Left cardiac atrium (tissue), 4 donors: ENCODE measurements at regions not wholly inside any gene's neighbourhood (a gene's known extent, or its start where the extent isn't known, plus 50 kb on each side); places are given as distances from the start of the nearest gene placed in this dataset.
A peak's percentile ranks its signal among the peaks of the same experiment; 100 is the strongest.
"Not testable (repeated sequence)": the region's sequence is repeated elsewhere in the genome, so short reads cannot be mapped to it uniquely, and the experiment has no call there.

Source experiments
- ATAC-seq, 2 donors: fragments of 200-7000 bp; cut with Tn5 transposase; one replicate each; pipeline ENCODE4 v1.9.1; 2020; ENCODE audit warnings: mild to moderate bottlenecking in 2 of 2, moderate library complexity in 2 of 2
- DNase-seq: peaks from one replicate; pipeline ENCODE4 v3.0.0-alpha.2; 2020
- intact Hi-C, 2 donors: fragments of 100-400 bp; cut with DNase I; formaldehyde crosslinking; loops; one replicate each; pipeline versions ENCODE4 v1.14.1 to v1.15.1; 2022 to 2023
- donor health status: DM: no; HTN: yes; CAD: no.
- donor health status: DM: no; HTN: yes; CAD: no; lungs with severe emphysema.
- donor health status: DM: yes; HTN: yes; CAD: no.
- donor health status: Dilated cardiomyopathy.

DNA sequence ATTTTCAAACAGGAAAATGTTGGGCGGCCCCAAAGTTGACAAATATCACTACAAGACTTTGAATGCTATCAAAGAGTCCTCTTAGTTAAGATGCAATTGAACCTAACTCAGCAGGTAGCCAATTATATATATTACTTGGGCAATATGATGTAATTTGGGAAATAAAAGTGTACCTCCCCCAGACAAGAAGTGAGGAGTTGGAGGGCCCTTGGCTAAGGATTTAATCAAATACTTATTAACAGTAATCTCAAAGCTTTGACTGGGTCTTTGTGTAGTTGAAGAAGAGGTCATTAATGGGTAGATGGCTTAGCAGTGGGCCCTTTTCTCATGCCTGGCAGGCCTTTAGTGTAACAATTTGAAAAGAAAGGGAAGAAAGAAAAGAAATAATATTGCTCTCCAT, 599.0 kb downstream of the CSNK1G3 start:
- intact Hi-C loops = no loop called here
- no peak for ATAC-seq
- DNase-seq = no peak

- ATAC-seq = no peak
- intact Hi-C loops = no loop called here
- no peak for DNase-seq
Observed at GRCh38 chr5:124105326-124105725, 593.3 kb downstream of the CSNK1G3 start.

DNA sequence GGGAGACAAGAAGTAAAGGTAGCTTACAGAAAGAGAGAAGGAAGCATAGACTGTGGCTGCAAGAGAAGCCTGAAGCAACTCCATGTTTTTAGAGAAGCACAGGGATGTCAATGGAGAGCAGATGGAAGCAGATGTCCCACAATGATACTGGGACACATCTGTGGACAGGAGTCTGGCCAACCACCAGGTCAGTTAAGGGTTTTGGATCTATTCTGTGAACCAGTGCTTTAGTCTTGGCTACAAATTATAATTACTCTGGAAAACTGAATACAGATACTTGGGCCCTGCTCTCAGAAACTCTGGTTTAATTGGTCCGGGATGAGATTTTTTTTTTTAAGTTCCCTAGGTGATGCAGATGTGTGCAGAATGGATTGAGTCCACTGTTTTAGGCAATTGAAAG, 592.8 kb downstream of the CSNK1G3 start:
- DNase-seq (no peak), ATAC-seq (no peak)
- intact Hi-C loops = no loop called here

DNA sequence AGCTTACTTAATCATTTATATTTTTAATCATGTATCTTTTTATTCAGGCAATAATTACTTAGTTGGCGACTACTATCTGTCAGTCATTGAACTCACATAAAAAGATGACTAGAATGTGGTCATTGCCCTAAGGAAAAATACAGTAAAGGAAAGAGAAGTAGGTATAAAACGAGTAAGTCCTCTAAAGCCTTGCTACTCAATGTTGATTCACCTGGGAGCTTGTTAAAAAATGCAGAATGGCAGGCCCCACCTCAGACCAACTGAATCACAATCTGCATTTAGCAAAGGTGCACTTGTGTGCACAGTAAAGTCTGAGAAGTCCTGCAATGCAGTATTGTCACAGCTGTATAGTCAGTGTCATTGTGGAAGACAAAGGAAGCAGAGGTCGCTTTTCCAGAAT, 592.4 kb downstream of the CSNK1G3 start:
- no peak for DNase-seq
- ATAC-seq = no peak
- intact Hi-C loops = no loop called here

GRCh38 chr5:124103671-124104070, 591.7 kb downstream of the CSNK1G3 start:
- DNase-seq = no peak
- no peak for ATAC-seq
- intact Hi-C loops = no loop called here

DNA sequence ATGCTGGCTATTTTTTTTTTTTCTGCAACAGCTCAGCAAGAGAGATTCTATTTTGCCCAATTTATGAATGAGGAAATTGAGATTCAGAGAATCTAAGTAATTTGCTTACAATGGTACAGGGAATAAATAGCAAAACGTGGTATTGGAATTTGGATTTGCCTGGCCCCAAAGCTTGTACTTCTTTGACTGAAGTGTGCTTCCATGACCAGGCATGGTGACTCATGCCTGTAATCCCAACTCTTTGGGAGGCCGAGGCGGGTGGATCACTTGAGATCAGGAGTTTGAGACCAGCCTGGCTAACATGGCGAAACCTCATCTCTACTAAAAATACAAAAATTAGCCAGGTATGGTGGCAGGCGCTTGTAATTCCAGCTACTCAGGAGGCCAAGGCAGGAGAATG, 591.1 kb downstream of the CSNK1G3 start:
- DNase-seq, intact Hi-C loops, ATAC-seq: not testable (repeated sequence)

DNA sequence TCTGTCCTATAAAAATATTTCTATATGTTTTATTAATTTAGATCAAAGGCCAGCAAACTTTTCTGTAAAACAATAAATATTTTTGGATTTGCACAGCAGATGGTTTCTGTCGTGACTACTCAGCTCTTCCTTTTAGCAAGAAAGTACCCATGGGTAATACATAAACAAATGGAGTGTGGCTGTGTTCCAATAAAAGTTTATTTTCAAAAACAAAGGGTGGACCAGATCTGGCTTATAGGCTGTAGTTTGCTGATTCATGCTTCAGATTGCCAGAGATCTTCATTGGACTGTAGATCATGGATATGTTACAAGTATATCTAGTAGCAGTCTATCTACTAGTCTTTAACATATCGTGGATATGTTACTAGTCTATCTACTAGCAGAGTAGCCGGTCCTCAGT, 590.5 kb downstream of the CSNK1G3 start:
- ATAC-seq (no peak), DNase-seq (no peak)
- intact Hi-C loops = no loop called here

DNA sequence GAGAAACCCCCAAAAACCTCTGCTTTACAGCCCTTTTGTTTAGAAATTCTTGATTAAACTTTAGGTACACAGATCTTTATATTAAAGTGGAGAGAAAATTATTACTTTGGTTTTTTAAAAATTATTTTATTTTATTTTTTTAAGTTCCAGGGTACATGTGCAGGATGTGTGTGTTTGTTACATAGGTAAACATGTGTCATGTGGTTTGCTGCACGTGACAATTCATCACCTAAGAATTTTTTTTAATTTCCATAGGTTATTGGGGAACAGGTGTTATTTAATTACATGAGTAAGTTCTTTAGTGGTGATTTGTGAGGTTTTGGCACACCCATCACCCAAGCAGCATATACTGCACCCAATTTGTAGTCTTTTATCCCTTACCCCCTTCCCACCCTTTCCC, 581.7 kb downstream of the CSNK1G3 start:
- ATAC-seq = no peak
- intact Hi-C loops = no loop called here

GRCh38 chr5:124090115-124090514, 578.1 kb downstream of the CSNK1G3 start:
- ATAC-seq = no peak
- intact Hi-C loops = no loop called here
- DNase-seq = no peak

More for the DNA sequence above, 581.7 kb downstream of the CSNK1G3 start:
- no peak for DNase-seq

DNA sequence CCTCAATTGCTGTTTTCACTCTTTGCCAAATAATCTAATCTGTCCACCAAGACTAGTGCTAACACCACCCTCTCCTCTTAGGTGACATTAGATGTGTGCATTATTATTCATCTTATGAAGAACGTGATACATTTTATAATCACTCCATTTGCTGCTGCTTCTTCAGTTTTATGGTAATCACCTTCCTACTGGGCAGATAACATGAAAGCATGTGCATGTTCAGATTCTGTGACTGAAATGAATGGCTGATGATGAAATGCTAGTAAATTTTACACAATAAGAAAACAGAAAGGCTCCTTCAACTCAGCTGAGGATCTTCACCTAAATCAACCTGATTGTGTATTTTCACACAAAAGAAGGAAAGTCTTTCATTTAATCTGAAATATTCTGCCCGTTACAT, 577.6 kb downstream of the CSNK1G3 start:
- intact Hi-C loops = no loop called here

DNA sequence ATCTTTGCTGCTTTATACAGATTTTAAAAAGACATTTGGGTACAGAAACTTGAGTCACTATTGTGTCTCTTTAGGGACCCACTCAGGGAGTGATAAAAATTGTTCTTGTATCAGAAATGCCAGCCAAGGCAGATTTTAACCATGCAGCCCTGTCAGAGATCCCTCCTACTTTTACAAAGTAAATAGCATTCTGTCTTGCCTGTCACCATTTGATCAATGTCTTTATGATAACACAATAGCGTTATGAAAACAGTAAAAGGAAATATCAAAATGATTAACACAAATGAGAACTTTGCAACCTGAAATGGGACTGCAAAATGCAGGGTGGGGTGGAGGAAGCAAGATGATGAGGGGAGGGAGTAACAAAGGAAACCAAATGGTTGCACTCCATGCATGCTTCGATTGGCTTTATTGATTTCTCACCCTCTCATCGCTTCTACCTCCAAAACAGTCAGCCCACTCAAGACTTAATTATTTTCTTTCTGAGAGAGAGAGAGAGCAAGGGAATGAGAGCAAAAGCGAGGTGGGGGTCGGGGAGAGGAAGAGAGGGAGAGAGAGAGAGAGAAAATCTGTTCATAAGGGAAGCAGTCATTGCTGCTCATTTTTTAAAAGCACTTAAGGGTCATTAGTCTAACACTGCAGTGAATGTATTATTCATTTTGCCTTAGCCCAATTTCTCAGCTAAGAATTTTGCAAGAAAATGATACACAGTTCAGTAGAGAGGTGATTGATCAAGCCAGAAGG, 576.5 kb downstream of the CSNK1G3 start:
- no peak for ATAC-seq
- intact Hi-C loops = no loop called here
- no peak for DNase-seq

More for the DNA sequence above, 577.6 kb downstream of the CSNK1G3 start:
- DNase-seq = no peak
- no peak for ATAC-seq

GRCh38 chr5:124087752-124088151, 575.8 kb downstream of the CSNK1G3 start:
- DNase-seq = no peak
- intact Hi-C loops = no loop called here
- no peak for ATAC-seq

DNA sequence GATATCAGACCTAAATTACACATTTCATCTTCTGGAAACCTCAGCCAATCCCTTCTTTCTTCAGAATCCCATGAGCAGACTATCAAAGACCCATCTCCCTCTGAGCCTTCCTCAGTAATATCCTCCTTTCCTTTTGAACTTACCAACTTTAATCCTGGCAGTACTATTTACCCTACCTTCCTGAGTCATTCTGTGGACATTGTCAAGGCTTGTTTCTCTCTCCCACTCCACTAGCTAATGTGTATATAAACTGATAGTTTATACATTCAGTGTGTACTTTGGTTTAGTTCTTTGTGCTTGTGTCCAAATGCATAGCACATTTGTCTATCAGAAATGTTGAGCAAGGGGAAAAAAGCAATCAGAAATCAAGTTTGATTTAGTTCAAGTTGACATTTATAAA, 568.3 kb downstream of the CSNK1G3 start:
- intact Hi-C loops = no loop called here
- ATAC-seq (no peak), DNase-seq (no peak)

DNA sequence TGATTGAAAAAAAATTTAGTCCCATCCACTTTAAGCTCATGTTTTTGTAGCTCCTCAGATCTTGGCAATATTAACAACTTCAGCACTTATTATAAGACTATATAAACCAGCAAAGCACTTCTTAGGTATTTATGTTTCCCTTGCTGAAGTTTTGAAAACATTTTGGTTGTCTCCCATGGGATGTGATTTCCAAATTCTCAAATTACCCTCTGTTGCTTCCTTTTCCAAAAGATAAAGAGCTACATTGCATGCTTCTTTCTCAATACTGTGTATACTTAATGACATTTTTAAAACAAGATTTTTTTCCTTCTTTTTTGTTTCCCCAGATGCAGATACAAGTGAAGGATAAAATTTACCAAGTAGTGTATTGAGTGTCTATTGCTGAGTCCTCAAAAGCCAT, 567.1 kb downstream of the CSNK1G3 start:
- ATAC-seq (peak in 1 of 2 donors; percentile 53), DNase-seq (no peak)
- intact Hi-C loops = no loop called here

DNA sequence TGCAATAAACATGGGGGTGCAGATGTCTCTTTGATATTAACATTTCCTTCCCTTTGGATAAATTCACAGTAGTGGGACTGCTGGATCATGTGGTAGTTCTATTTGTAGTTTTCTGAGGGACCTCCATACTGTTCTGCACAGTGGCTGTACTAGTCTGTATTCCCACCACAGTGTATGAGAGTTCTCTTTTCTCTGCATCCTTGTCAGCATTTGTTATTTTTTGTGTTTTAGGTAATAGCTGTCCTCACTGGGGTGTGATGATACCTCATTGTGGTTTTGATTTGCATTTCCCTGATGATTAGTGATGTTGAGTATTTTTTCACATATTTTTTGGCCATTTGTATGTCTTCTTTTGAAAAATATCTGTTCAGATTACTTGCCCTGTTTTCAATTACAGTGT, 562.5 kb downstream of the CSNK1G3 start:
- ATAC-seq (no peak), DNase-seq (no peak)
- intact Hi-C loops = no loop called here

DNA sequence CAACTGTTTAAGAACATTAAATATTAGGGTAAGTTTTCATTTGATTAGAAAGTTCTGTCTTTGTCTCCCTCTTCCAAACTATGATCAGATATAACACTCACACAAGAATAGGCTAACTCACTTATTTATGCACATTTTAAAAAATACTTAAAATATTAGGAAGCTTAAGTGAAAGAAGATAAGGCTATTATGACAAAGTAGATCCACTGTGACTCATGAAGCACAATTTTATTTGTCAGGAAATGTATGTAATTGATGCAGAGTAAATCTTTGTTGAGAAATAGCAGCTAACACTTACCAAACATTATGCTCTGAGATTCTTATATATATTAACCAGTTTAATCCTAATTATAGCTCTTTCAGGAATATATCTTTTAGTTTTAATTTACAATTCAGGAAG, 560.6 kb downstream of the CSNK1G3 start:
- intact Hi-C loops = no loop called here
- DNase-seq (no peak), ATAC-seq (no peak)

- ATAC-seq (no peak), DNase-seq (no peak)
- intact Hi-C loops = no loop called here
Observed at GRCh38 chr5:124071039-124071438, 559.1 kb downstream of the CSNK1G3 start.

GRCh38 chr5:124065508-124065907, 553.5 kb downstream of the CSNK1G3 start:
- no peak for ATAC-seq
- DNase-seq = no peak
- intact Hi-C loops = no loop called here

- DNase-seq (no peak), ATAC-seq (no peak)
- intact Hi-C loops = no loop called here
Observed at GRCh38 chr5:124064956-124065355, 553.0 kb downstream of the CSNK1G3 start.

- DNase-seq (peak; percentile 27), ATAC-seq (peak; percentile 12 to 35)
- intact Hi-C loops = no loop called here
Observed at GRCh38 chr5:124061663-124062062, 549.7 kb downstream of the CSNK1G3 start.

DNA sequence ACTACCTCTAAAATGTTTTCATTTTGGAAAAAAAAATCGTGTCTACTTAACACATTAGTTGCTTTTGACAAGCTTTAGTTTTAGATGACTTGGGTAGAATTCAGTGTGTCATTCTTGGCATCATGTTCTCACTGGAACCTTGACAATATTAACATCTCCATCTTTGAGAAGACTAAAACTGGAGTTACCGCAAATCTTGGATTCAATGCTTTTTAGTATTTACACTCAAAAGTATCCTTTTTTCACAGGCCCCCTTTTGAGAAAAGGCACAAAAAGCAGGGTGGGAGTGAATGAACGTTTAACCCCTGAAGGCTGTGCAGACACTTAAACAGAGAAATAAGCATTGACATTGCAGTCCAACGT, 549.1 kb downstream of the CSNK1G3 start:
- intact Hi-C loops = no loop called here
- DNase-seq (no peak), ATAC-seq (no peak)
